ENCODE measurements at regions not wholly inside any gene's neighbourhood (a gene's known extent, or its start where the extent isn't known, plus 50 kb on each side); places are given as distances from the start of the nearest gene placed in this dataset.
A peak's percentile ranks its signal among the peaks of the same experiment; 100 is the strongest.

DNA sequence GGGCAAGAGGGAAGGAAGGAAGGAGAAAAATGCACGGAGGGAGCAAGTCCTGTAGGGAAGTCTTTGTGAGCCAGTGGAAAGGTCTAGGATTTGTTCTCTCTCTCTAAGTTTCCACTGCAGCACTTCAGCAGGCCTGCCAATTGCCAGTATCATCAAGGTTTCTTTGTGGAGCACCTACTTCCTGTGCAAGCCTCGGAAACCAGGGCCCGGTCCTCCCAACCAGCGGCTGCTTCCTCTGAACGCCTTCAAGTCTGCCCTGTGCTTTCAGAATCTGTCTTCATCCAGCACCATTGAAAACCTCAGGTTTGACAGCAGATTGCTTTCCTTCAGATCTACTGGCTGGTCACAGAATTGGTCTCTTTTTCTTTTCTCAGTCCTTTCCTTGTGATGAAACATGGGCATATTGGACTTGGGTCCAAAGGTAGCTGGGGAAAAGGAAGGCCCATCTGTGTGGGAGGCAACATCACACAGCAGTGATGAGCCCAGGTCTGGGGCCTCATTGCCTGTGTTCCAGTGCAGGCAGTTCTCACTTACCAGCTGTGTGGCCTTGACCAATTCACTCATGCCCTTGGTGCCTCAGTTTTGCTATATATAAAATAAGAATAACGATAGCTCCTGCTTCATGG lies 144.5 kb downstream of the SEC16B start:
- Mint-ChIP-seq H3K27me3 (peaks cover 10% of the 10 kb centered on the region), H3K9me3 (no peaks in the 10 kb centered on the region), H3K4me3 (no peak overlapping the region), H3K27ac (no peak overlapping the region), H3K36me3 (no peaks in the 10 kb centered on the region), H3K4me1 (ENCODE audit: unreplicated experiment) (peaks cover 13% of the 10 kb centered on the region)
- no peak for DNase-seq (ENCODE audit: extremely low spot score, unreplicated experiment)
- TF ChIP-seq, protein P1, sequence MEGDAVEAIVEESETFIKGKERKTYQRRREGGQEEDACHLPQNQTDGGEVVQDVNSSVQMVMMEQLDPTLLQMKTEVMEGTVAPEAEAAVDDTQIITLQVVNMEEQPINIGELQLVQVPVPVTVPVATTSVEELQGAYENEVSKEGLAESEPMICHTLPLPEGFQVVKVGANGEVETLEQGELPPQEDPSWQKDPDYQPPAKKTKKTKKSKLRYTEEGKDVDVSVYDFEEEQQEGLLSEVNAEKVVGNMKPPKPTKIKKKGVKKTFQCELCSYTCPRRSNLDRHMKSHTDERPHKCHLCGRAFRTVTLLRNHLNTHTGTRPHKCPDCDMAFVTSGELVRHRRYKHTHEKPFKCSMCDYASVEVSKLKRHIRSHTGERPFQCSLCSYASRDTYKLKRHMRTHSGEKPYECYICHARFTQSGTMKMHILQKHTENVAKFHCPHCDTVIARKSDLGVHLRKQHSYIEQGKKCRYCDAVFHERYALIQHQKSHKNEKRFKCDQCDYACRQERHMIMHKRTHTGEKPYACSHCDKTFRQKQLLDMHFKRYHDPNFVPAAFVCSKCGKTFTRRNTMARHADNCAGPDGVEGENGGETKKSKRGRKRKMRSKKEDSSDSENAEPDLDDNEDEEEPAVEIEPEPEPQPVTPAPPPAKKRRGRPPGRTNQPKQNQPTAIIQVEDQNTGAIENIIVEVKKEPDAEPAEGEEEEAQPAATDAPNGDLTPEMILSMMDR (conservative IDR thresholded peaks at IDR 0.05), result no peak

DNA sequence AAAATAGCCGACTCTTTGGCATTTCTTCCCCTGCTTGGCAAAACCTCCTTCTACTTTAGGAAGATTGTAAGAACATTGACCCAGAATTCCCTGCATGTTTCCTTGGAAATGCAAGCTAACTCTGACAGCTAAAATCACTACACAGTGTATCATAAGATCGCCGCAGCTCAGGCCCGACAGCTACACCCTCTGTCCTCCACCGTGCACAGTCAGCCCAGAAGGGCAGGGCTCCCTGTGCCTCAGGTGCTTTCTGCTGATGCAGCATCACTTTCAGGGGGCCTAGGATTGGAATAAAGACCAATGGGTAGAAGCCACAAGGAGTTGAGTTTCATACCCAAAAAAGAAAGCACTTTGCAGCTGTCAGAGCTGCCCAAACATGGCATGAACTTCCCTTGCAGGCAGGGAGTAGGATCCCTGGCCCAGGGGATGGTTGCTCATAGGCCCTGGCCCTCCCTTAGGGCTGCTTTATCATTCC lies 145.3 kb downstream of the SEC16B start:
- TF ChIP-seq, protein P1 (conservative IDR thresholded peaks at IDR 0.05), result no peak
- no peak overlapping the region for H3K27ac Mint-ChIP-seq
- no peaks in the 10 kb centered on the region for H3K36me3 Mint-ChIP-seq
- peaks cover 13% of the 10 kb centered on the region for H3K4me1 Mint-ChIP-seq (ENCODE audit: unreplicated experiment)
- H3K27me3 Mint-ChIP-seq, result peaks cover 10% of the 10 kb centered on the region
- H3K9me3 Mint-ChIP-seq, result no peaks in the 10 kb centered on the region
- DNase-seq (ENCODE audit: extremely low spot score, unreplicated experiment), result no peak
- H3K4me3 Mint-ChIP-seq, result no peak overlapping the region

DNA sequence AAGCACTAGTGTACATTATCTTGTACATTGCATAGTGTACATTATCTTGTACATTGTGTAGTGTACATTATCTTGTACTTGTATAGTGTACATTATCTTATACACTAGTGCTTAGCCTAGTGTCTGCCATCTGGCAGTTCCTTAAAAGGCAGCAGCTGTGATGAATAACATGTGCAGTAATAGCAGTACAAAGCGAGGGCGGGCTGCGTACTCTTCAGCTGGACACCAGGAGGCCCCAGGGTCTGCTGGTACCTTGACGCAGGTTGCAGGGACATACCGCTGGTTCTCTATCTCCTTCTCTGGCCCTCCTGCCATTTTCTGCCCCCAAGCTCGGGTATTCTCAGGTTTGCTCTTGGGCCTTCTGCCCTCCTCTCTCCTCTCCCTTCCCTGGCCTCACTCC lies 149.6 kb downstream of the SEC16B start:
- H3K36me3 Mint-ChIP-seq, result no peaks in the 10 kb centered on the region
- H3K27me3 Mint-ChIP-seq, result peaks cover 2% of the 10 kb centered on the region
- no peak overlapping the region for H3K27ac Mint-ChIP-seq
- TF ChIP-seq, protein P1 (conservative IDR thresholded peaks at IDR 0.05), result no peak
- no peak for DNase-seq (ENCODE audit: extremely low spot score, unreplicated experiment)
- peaks cover 7% of the 10 kb centered on the region for H3K9me3 Mint-ChIP-seq
- no peak overlapping the region for H3K4me3 Mint-ChIP-seq
- H3K4me1 Mint-ChIP-seq (ENCODE audit: unreplicated experiment), result peaks cover 13% of the 10 kb centered on the region

DNA sequence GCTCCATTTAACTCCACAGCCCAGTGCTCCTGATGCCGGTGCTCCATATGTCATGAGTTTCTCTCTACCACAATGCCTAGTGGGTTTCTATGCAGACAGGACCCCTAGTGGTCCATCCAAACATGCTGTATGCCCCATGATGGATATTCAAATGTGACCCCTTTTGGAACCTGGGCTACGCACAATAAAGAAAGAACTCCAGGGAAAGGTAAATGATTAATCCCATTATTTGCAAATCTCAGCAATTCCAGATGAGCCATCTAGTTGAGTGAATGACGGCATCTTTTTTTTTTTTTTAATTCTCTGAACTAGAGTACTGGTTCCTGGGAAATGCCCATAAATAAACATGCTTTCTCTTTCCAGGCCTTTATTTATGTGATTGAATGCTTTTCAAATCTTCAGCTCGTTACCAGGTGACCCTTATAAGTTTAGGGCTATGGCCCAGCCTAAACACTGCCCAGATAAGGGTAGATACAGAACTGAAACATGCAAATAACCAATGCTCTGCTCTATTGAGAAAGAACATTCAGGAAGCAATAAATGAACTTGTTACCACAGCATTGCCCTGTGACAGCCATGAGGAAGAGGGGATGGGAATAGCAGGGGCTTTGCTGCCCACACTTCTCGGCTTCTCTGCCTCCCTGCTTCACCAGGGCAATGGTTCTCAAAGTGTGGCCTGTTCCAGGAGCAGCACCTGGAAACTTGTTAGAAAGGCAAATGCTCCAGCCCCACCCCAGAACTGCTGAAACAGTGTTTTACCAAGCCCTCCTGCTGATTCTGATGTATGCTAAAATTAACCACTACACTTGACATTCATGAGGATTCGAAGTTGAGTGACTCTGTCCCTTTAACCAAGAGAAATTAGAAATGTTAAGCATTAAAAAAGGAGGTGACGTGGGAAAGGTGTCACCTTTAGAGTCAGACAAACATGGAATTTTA lies 151.7 kb downstream of the SEC16B start:
- no peak for DNase-seq (ENCODE audit: extremely low spot score, unreplicated experiment)

DNA sequence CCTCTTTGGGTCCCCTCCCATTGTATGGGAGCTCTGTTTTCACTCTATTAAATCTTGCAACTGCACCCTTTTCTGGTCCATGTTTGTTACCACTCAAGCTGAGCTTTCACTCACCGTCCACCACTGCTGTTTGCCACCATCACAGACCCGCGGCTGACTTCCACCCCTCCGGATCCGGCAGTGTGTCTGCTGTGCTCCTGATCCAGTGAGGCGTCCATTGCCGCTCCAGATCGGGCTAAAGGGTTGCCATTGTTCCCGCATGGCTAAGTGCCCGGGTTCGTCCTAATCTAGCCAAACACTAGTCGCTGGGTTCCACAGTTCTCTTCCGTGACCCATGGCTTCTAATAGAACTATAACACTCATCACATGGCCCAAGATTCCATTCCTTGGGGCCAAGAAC lies 157.2 kb downstream of the SEC16B start:
- TF ChIP-seq, protein P1 (conservative IDR thresholded peaks at IDR 0.05), result no peak
- Mint-ChIP-seq H3K4me1 (ENCODE audit: unreplicated experiment) (peaks cover 20% of the 10 kb centered on the region), H3K9me3 (peaks cover 9% of the 10 kb centered on the region), H3K4me3 (no peak overlapping the region), H3K36me3 (no peaks in the 10 kb centered on the region), H3K27me3 (no peaks in the 10 kb centered on the region), H3K27ac (no peak overlapping the region)
- DNase-seq (ENCODE audit: extremely low spot score, unreplicated experiment), result no peak

More for the DNA sequence above, 151.7 kb downstream of the SEC16B start:
- TF ChIP-seq, protein P1 (conservative IDR thresholded peaks at IDR 0.05), result peak; percentile 27
- H3K27me3 Mint-ChIP-seq, result no peaks in the 10 kb centered on the region
- H3K9me3 Mint-ChIP-seq, result peaks cover 9% of the 10 kb centered on the region
- no peak overlapping the region for H3K27ac Mint-ChIP-seq
- H3K4me1 Mint-ChIP-seq (ENCODE audit: unreplicated experiment), result peaks cover 3% of the 10 kb centered on the region
- no peaks in the 10 kb centered on the region for H3K36me3 Mint-ChIP-seq
- no peak overlapping the region for H3K4me3 Mint-ChIP-seq
